AG10803 (cell line): ENCODE measurements at regions not wholly inside any gene's neighbourhood (a gene's known extent, or its start where the extent isn't known, plus 50 kb on each side); places are given as distances from the start of the nearest gene placed in this dataset.
A peak's percentile ranks its signal among the peaks of the same experiment; 100 is the strongest.
"Not testable (repeated sequence)": the region's sequence is repeated elsewhere in the genome, so short reads cannot be mapped to it uniquely, and the experiment has no call there.

Source experiments
- DNase-seq: peaks from one replicate; pipeline ENCODE4 v3.0.0; 2010; ENCODE audit warnings: low read depth
- H3K4me3 ChIP-seq: 2 replicates; pipeline ENCODE4 v1.5.1; 2011; ENCODE audit warnings: mild to moderate bottlenecking, low read length, control low read depth
- CTCF ChIP-seq: conservative IDR thresholded peaks from 2 replicates; pipeline ENCODE4 v1.5.1; 2011; ENCODE audit warnings: mild to moderate bottlenecking, low read length, control low read depth, inconsistent platforms

- no peak for DNase-seq
- TF ChIP-seq CTCF: no peak
- no peak overlapping the region for H3K4me3 ChIP-seq
Observed at GRCh38 chr13:50255639-50256038, 240.4 kb downstream of the KCNRG start.

GRCh38 chr13:50256536-50257321, 241.5 kb downstream of the KCNRG start:
- peak; percentile 4 for DNase-seq
- H3K4me3 ChIP-seq: not testable (repeated sequence)

GRCh38 chr13:50257646-50258045, 242.4 kb downstream of the KCNRG start:
- no peak for DNase-seq
- no peak for TF ChIP-seq CTCF
- H3K4me3 ChIP-seq: no peak overlapping the region

GRCh38 chr13:50261130-50261901, 246.1 kb downstream of the KCNRG start:
- TF ChIP-seq CTCF: no peak
- no peak for DNase-seq
- no peak overlapping the region for H3K4me3 ChIP-seq

GRCh38 chr13:50267066-50267465, 251.8 kb downstream of the KCNRG start:
- TF ChIP-seq CTCF: no peak
- no peak overlapping the region for H3K4me3 ChIP-seq
- DNase-seq: no peak

- no peak overlapping the region for H3K4me3 ChIP-seq
- no peak for DNase-seq
- TF ChIP-seq CTCF: no peak
Observed at GRCh38 chr13:50267917-50268316, 252.7 kb downstream of the KCNRG start.

GRCh38 chr13:50268500-50268899, 253.3 kb downstream of the KCNRG start:
- no peak for DNase-seq
- no peak overlapping the region for H3K4me3 ChIP-seq
- peak; percentile 21; the same call in 1 of the 2 replicates for TF ChIP-seq CTCF
